Right atrium auricular region (tissue), 2 donors: ENCODE measurements at regions not wholly inside any gene's neighbourhood (a gene's known extent, or its start where the extent isn't known, plus 50 kb on each side); places are given as distances from the start of the nearest gene placed in this dataset.
A peak's percentile ranks its signal among the peaks of the same experiment; 100 is the strongest.

Experiments used
- DNase-seq: peaks from one replicate; pipeline ENCODE4 v3.0.0-alpha.2; 2019; ENCODE audit warnings: low spot score
- H3K27ac ChIP-seq, 2 donors: fragments of 200-600 bp; sonication (generic); 1 replicate in 1 of 2; 2 replicates in 1 of 2; pipeline ENCODE4 v1.5.1; 2016 to 2019
- H3K27me3 ChIP-seq, 2 donors: fragments of 200-600 bp; sonication (generic); one replicate each; pipeline versions ENCODE4 v1.5.1 to v1.6.0; 2017 to 2019
- H3K36me3 ChIP-seq: fragments of 200-600 bp; sonication (generic); one replicate; pipeline ENCODE4 v1.5.1; 2016
- H3K4me1 ChIP-seq, 2 donors: fragments of 200-600 bp; sonication (generic); one replicate each; pipeline versions ENCODE4 v1.5.1 to v1.6.0; 2017 to 2019
- H3K4me3 ChIP-seq, 2 donors: fragments of 200-600 bp; sonication (generic); 1 replicate in 1 of 2; 2 replicates in 1 of 2; pipeline ENCODE4 v1.5.1; 2017 to 2019; ENCODE audit warnings: mild to moderate bottlenecking in 1 of 2, moderate library complexity in 1 of 2
- H3K9me3 ChIP-seq, 2 donors: fragments of 200-600 bp; sonication (generic); one replicate each; pipeline ENCODE4 v1.5.1; 2019
- TF ChIP-seq, protein P1 (sequence below), 2 donors: fragments of 200-600 bp; sonication (generic); IDR thresholded peaks; one replicate each; pipeline ENCODE4 v1.5.1; 2019; ENCODE audit warnings: antibody characterized with exemption in 2 of 2

DNA sequence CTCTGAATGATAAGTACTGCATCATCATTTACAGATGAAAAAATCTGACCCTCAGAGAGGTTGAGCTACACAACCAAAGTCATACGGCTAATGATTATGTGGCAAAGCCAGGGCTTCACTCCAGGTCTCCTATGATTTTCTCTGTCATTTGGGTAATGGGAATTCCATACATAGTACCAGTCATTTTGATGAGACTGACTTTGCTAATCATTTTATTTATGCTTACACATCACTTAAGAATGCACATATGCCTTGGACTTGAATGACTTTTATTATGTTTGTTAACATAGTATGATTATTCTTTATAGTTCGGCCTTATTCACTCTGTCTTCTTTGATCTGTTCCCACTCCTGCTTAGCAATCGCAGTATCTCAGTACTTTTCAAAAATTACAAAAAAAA lies 255.1 kb upstream of the GPRIN3 start:
- Histone ChIP-seq H3K36me3 (no peaks in the 10 kb centered on the region), H3K9me3 (no peaks in the 10 kb centered on the region), H3K4me1 (no peaks in the 10 kb centered on the region), H3K27ac (no peak overlapping the region), H3K4me3 (no peak overlapping the region), H3K27me3 (no peaks in the 10 kb centered on the region)
- TF ChIP-seq, protein P1, sequence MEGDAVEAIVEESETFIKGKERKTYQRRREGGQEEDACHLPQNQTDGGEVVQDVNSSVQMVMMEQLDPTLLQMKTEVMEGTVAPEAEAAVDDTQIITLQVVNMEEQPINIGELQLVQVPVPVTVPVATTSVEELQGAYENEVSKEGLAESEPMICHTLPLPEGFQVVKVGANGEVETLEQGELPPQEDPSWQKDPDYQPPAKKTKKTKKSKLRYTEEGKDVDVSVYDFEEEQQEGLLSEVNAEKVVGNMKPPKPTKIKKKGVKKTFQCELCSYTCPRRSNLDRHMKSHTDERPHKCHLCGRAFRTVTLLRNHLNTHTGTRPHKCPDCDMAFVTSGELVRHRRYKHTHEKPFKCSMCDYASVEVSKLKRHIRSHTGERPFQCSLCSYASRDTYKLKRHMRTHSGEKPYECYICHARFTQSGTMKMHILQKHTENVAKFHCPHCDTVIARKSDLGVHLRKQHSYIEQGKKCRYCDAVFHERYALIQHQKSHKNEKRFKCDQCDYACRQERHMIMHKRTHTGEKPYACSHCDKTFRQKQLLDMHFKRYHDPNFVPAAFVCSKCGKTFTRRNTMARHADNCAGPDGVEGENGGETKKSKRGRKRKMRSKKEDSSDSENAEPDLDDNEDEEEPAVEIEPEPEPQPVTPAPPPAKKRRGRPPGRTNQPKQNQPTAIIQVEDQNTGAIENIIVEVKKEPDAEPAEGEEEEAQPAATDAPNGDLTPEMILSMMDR (IDR thresholded peaks at IDR 0.05): no peak
- DNase-seq: no peak

DNA sequence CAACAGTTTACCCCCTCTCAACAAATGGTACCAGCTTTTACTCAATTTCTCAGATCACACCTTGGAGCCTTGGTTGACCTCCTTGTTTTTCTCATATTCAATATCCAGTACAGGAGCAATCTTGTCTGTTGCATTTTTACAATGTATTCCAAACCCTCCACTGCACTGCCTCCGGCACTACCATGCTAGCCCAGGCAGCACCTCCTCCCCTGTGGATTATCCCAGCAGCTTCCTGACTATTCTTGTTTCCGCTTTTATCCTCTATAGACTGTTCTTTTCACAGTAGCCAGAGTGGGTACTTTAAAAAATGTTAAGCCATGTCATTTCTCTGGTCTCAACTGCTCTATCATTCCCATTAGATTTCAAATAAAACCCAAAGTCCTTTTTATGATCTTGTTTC lies 253.4 kb upstream of the GPRIN3 start:
- Histone ChIP-seq H3K27me3 (no peaks in the 10 kb centered on the region), H3K36me3 (no peaks in the 10 kb centered on the region), H3K4me1 (no peaks in the 10 kb centered on the region), H3K9me3 (no peaks in the 10 kb centered on the region), H3K4me3 (no peak overlapping the region), H3K27ac (no peak overlapping the region)
- TF ChIP-seq, protein P1 (IDR thresholded peaks at IDR 0.05): no peak
- no peak for DNase-seq

DNA sequence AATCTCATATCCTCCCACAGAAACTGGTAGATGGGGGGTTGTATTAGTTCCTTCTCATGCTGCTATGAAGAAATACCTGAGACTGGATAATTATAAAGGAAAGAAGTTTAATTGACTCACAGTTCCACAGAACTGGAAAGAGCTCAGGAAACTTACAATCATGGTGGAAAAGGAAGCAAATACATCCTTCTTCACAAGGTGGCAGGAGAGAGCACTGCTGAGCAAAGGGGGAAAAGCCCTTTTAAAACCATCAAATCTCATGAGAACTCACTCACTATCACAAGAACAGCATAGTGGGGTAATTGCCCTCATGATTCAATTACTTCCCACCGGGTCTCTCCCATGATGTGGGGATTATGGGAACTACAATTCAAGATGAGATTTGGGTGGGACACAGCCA lies 250.5 kb upstream of the GPRIN3 start:
- Histone ChIP-seq H3K4me1 (no peaks in the 10 kb centered on the region), H3K9me3 (no peaks in the 10 kb centered on the region), H3K27me3 (no peaks in the 10 kb centered on the region), H3K27ac (no peak overlapping the region), H3K36me3 (no peaks in the 10 kb centered on the region), H3K4me3 (no peak overlapping the region)
- no peak for DNase-seq
- TF ChIP-seq, protein P1 (IDR thresholded peaks at IDR 0.05): peak in 1 of 2 donors; percentile 41

DNA sequence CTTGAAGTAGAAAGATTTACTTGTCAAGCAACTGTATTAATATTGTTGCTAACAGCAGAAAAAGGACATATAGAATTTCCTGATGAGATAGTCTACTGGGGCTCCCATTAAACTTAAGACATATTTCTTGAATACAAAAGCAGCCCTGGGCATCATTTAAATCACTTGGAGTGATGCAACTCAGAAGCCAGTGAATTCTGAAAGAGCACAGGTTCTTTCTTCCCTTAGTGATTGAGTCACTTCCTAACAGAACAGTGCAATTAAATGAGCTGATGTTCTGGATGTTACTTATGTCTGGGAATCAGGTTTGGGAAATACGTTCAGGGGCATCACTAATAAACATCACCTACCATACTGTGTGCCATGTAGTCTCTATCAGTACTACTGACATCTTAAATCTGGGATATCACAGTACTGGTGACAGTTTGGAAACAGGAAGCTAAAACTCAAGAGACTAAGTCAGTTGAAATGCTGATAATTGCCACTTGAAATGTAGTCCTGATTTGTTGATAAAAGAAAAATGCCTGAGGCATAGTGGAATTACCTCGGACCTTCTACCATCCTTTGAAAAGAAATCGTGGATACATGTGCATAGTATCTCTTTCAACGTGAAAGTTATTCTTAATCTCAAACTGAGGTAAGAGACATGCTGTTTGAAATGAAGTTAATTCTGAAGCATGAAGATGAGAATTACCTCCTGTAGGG lies 249.2 kb upstream of the GPRIN3 start:
- Histone ChIP-seq H3K4me3 (no peak overlapping the region), H3K27me3 (no peaks in the 10 kb centered on the region), H3K27ac (no peak overlapping the region), H3K4me1 (no peaks in the 10 kb centered on the region), H3K36me3 (no peaks in the 10 kb centered on the region), H3K9me3 (no peaks in the 10 kb centered on the region)
- no peak for DNase-seq
- TF ChIP-seq, protein P1 (IDR thresholded peaks at IDR 0.05): no peak

DNA sequence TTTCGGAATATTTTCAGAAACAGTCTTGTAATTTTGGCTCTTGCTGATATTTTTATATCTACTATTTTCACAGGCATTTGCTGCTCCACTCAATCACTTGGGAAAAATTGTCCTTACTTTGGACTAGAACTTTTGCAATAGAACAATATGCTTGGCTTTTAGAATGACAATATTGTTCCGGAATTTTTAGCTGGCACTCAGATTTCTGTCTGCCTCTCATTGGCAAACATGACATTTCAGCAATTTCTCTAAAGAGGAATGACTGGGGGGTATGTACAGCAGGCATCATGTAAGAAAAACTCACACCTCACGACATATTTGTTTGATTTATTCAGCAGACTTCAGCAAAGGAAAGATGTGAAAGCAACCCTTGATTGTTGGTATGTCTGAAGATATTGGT lies 243.6 kb upstream of the GPRIN3 start:
- no peak overlapping the region for H3K27ac ChIP-seq
- H3K9me3 ChIP-seq: no peaks in the 10 kb centered on the region
- H3K4me1 ChIP-seq: no peaks in the 10 kb centered on the region
- no peak for DNase-seq
- TF ChIP-seq, protein P1 (IDR thresholded peaks at IDR 0.05): no peak
- H3K4me3 ChIP-seq: no peak overlapping the region
- no peaks in the 10 kb centered on the region for H3K27me3 ChIP-seq
- no peaks in the 10 kb centered on the region for H3K36me3 ChIP-seq

DNA sequence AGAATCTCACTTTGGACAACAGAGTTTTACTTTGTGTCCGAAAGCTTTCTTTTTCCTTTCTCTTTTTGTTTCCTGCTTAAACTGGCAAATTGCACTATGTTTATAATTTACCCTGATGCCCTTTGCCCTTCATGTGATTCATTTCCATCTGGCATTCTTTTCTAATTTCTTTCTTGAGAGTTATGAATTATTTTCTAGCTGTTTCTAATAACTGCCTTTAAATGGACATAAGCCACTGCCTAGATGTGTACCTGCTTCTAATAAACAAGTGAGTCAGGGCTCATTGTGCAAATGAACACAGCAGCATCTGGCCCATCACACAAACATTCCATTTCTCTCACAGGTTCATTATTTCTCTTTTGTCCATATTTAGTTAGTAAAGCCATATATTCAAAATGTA lies 242.3 kb upstream of the GPRIN3 start:
- H3K27me3 ChIP-seq: no peaks in the 10 kb centered on the region
- H3K27ac ChIP-seq: no peak overlapping the region
- no peaks in the 10 kb centered on the region for H3K36me3 ChIP-seq
- TF ChIP-seq, protein P1 (IDR thresholded peaks at IDR 0.05): no peak
- no peaks in the 10 kb centered on the region for H3K4me1 ChIP-seq
- peaks cover 0 to 6% of the 10 kb centered on the region in 2 donors for H3K9me3 ChIP-seq
- no peak overlapping the region for H3K4me3 ChIP-seq
- DNase-seq: no peak
